ENCODE measurements at regions not wholly inside any gene's neighbourhood (a gene's known extent, or its start where the extent isn't known, plus 50 kb on each side); places are given as distances from the start of the nearest gene placed in this dataset.

DNA sequence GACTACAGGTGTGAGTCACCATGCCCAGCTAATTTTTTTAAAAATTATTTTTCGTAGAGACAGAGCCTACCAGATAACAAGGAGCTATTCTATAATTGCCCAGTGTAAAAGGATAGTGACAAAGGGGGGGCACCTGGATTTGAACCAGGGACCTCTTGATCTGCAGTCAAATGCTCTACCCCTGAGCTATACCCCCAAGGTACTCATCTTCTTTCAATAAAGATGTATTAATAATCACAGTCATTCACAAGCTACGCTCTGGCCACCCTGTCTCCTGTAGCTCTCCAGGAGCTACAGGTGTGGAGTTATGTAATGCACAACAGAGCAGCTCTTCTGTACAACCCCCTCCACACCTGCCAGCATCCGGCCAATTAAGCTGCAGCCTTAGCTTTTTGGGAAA, 83.5 kb downstream of the ZNF777 start:
- no peaks in the 10 kb centered on the region for H3K36me3 ChIP-seq (ENCODE audit: control insufficient read depth, low read depth, low read length)
- no peak overlapping the region for H3K9ac ChIP-seq (ENCODE audit: low read length)
- H3K4me1 ChIP-seq (ENCODE audit: control insufficient read depth, low read depth, low read length): no peaks in the 10 kb centered on the region
- peaks cover 3% of the 10 kb centered on the region for H3K9me3 ChIP-seq (ENCODE audit: control insufficient read depth, low read depth, low read length)
- no peak overlapping the region for H3K27ac ChIP-seq (ENCODE audit: low read length)
- no peak overlapping the region for H3K4me3 ChIP-seq (ENCODE audit: low read length)
- H3K27me3 ChIP-seq (ENCODE audit: control insufficient read depth, insufficient read depth, low read length): no peaks in the 10 kb centered on the region

DNA sequence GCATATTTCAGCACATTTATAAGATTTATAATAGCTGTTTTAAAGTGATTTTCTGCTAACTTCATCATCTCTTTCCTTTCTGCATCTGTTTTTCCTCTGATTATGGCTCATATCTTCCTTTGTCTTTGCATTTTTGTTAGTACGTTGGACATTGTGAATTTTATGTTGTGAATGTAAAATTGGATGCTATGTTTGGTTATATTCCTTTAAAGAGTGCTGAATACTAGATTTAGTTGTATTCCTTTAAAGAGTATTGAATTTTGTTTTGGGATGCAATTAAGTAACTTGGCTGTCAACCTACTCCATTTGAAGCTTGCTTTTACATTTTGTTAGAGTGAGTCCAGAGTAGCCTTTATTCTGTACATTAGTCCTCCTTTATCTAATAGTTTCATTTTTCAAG, 81.2 kb downstream of the ZNF777 start:
- Histone ChIP-seq H3K27me3 (ENCODE audit: control insufficient read depth, insufficient read depth, low read length) (no peaks in the 10 kb centered on the region), H3K27ac (ENCODE audit: low read length) (no peak overlapping the region), H3K9ac (ENCODE audit: low read length) (no peak overlapping the region), H3K4me3 (ENCODE audit: low read length) (no peak overlapping the region), H3K4me1 (ENCODE audit: control insufficient read depth, low read depth, low read length) (no peaks in the 10 kb centered on the region), H3K36me3 (ENCODE audit: control insufficient read depth, low read depth, low read length) (no peaks in the 10 kb centered on the region), H3K9me3 (ENCODE audit: control insufficient read depth, low read depth, low read length) (peaks cover 3% of the 10 kb centered on the region)

DNA sequence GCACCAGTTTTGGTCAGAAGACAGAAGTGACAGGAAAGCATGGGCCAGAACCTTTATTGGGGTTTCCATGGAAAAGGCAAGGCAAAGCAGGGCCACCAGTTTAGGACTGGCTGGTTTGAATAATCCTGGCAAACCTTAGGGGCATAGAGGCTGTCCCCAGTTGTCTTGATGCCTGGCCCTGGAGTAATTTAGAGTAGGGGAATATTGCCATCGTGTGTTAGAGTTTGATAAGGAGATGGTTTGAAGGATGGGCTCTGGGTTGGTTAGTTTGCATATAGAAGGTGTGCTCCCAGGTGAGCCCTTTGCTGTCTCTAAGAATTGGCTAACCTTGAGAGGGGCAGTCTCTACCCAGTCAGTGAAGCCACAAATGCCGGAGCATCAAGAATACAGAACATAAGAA, 79.6 kb downstream of the ZNF777 start:
- Histone ChIP-seq H3K27me3 (ENCODE audit: control insufficient read depth, insufficient read depth, low read length) (no peaks in the 10 kb centered on the region), H3K4me1 (ENCODE audit: control insufficient read depth, low read depth, low read length) (no peaks in the 10 kb centered on the region), H3K9me3 (ENCODE audit: control insufficient read depth, low read depth, low read length) (peaks cover 3% of the 10 kb centered on the region), H3K4me3 (ENCODE audit: low read length) (no peak overlapping the region), H3K27ac (ENCODE audit: low read length) (no peak overlapping the region), H3K9ac (ENCODE audit: low read length) (no peak overlapping the region), H3K36me3 (ENCODE audit: control insufficient read depth, low read depth, low read length) (no peaks in the 10 kb centered on the region)
